Lung (tissue), 11 donors: ENCODE measurements at regions not wholly inside any gene's neighbourhood (a gene's known extent, or its start where the extent isn't known, plus 50 kb on each side); places are given as distances from the start of the nearest gene placed in this dataset.
A peak's percentile ranks its signal among the peaks of the same experiment; 100 is the strongest.

ENCODE experiments used
- ATAC-seq: fragments of 200-7000 bp; cut with Tn5 transposase; one replicate; pipeline ENCODE4 v1.9.1; 2020; ENCODE audit warnings: moderate number of reproducible peaks; ENCODE audit not compliant: insufficient read depth, low FRiP score
- DNase-seq, 3 donors: peaks; one replicate each; pipeline ENCODE4 v3.0.0-alpha.2; 2013 to 2017
- H3K27ac ChIP-seq, 2 donors: one replicate each; pipeline ENCODE4 v1.5.1; 2013; ENCODE audit warnings: mild to moderate bottlenecking in 2 of 2, moderate library complexity in 2 of 2, control low read depth in 1 of 2, inconsistent platforms in 1 of 2, low read depth in 1 of 2, low read length in 1 of 2
- H3K27me3 ChIP-seq, 3 donors: one replicate each; pipeline ENCODE4 v1.5.1; 2013; ENCODE audit warnings: low read length in 2 of 3; ENCODE audit not compliant: control insufficient read depth in 3 of 3, insufficient read depth in 3 of 3
- H3K36me3 ChIP-seq, 4 donors: one replicate each; pipeline ENCODE4 v1.5.1; 2013; ENCODE audit warnings: low read length in 4 of 4, mild to moderate bottlenecking in 1 of 4, moderate library complexity in 1 of 4; ENCODE audit not compliant: control insufficient read depth in 4 of 4, insufficient read depth in 4 of 4
- H3K4me1 ChIP-seq, 5 donors: one replicate each; pipeline ENCODE4 v1.5.1; 2013; ENCODE audit warnings: low read length in 5 of 5, mild to moderate bottlenecking in 2 of 5, moderate library complexity in 1 of 5; ENCODE audit not compliant: control insufficient read depth in 5 of 5, insufficient read depth in 5 of 5
- H3K4me3 ChIP-seq: one replicate; pipeline ENCODE4 v1.5.1; 2013; ENCODE audit warnings: mild to moderate bottlenecking, control low read depth, moderate library complexity
- H3K9ac ChIP-seq, 2 donors: one replicate each; pipeline ENCODE4 v1.5.1; 2013; ENCODE audit warnings: low read length in 2 of 2, control low read depth in 1 of 2; ENCODE audit not compliant: insufficient read depth in 1 of 2
- H3K9me3 ChIP-seq, 4 donors: one replicate each; pipeline ENCODE4 v1.5.1; 2013; ENCODE audit warnings: low read length in 3 of 4, mild to moderate bottlenecking in 1 of 4, moderate library complexity in 1 of 4; ENCODE audit not compliant: control insufficient read depth in 4 of 4, insufficient read depth in 3 of 4
- WGBS, 2 donors: extraction: QIAGEN DNeasy Blood & Tissue Kit; methylation state at CpG; one replicate each; pipeline ENCODE4 v1.1.7; 2013; 5-methylcytosine and 5-hydroxymethylcytosine counted together
- TF ChIP-seq, protein P1 (sequence below): IDR thresholded peaks from 2 replicates; pipeline ENCODE4 v1.5.1; 2012; ENCODE audit warnings: mild to moderate bottlenecking; ENCODE audit errors: control extremely low read depth, extremely low read depth
- donor health status: control.
- donor health status: control.
- donor health status: Bipolar disorder and iron deficiency.
- donor health status: healthy.
- donor health status: DM: yes; HTN: yes; CAD: no.

DNA sequence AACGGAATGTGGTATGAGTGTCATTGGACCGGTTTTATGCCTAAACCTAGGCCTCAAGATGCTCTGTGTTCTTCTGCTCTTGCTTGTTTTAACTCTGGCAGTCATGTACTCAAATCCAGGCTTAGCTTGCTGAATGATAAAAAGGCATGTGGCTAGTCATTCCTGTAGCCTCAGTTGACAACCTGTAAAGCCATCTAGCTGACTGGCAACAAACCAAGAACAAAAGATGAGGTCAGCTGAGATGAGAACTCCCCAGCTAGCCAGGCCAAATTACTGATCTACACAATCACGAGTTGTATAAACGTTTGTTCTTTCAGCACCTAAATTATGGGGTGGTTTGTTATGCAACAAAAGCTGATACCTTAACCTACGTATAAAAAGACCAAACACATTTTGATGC is 1406.0 kb upstream of the CDH8 start:
- ATAC-seq = no peak
- Histone ChIP-seq H3K9ac (no peak overlapping the region), H3K27ac (no peak overlapping the region), H3K9me3 (no peaks in the 10 kb centered on the region), H3K4me1 (no peaks in the 10 kb centered on the region), H3K36me3 (no peaks in the 10 kb centered on the region), H3K4me3 (no peak overlapping the region), H3K27me3 (no peaks in the 10 kb centered on the region)
- TF ChIP-seq, protein P1, sequence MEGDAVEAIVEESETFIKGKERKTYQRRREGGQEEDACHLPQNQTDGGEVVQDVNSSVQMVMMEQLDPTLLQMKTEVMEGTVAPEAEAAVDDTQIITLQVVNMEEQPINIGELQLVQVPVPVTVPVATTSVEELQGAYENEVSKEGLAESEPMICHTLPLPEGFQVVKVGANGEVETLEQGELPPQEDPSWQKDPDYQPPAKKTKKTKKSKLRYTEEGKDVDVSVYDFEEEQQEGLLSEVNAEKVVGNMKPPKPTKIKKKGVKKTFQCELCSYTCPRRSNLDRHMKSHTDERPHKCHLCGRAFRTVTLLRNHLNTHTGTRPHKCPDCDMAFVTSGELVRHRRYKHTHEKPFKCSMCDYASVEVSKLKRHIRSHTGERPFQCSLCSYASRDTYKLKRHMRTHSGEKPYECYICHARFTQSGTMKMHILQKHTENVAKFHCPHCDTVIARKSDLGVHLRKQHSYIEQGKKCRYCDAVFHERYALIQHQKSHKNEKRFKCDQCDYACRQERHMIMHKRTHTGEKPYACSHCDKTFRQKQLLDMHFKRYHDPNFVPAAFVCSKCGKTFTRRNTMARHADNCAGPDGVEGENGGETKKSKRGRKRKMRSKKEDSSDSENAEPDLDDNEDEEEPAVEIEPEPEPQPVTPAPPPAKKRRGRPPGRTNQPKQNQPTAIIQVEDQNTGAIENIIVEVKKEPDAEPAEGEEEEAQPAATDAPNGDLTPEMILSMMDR = no peak
- DNase-seq = no peak
- 70 to 76% methylated on average over 5 of the region's 5 CpGs for WGBS, 2 donors

DNA sequence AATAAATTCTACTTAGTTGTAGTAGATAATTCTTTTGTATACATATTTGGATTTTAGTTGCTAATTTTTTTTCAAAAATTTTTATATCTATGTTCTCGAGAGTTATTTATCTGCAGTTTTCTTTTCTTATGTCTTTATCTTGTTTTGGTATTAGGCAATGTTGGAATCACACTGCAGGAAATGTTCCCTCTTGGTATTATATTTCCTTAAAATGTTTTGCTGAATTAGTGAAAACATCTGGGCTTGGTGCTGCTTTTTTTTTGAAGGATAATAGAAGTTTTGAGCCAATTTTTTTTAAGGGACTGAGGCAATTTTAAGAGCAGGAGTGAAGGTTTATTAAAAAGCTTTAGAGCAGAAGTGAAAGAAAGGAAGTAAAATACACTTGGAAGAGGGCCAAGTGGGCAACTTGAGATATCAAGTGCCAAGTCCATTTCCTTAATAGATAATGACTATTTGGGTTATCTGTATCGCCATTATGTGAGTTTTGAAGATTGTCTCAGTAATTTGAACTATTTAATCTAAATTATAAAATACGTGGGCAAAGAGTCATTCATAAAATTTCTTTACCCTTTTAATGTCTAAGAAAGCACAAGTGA is 1390.1 kb upstream of the CDH8 start:
- H3K36me3 ChIP-seq = no peaks in the 10 kb centered on the region
- H3K4me1 ChIP-seq = no peaks in the 10 kb centered on the region
- H3K27ac ChIP-seq = no peak overlapping the region
- H3K9ac ChIP-seq = no peak overlapping the region
- DNase-seq (peak in 2 of 3 donors; percentile 6 to 15), ATAC-seq (no peak)
- H3K27me3 ChIP-seq = no peaks in the 10 kb centered on the region
- 33 to 37% methylated on average over 3 of the region's 3 CpGs for WGBS, 2 donors
- no peaks in the 10 kb centered on the region for H3K9me3 ChIP-seq
- TF ChIP-seq, protein P1 = no peak
- no peak overlapping the region for H3K4me3 ChIP-seq

DNA sequence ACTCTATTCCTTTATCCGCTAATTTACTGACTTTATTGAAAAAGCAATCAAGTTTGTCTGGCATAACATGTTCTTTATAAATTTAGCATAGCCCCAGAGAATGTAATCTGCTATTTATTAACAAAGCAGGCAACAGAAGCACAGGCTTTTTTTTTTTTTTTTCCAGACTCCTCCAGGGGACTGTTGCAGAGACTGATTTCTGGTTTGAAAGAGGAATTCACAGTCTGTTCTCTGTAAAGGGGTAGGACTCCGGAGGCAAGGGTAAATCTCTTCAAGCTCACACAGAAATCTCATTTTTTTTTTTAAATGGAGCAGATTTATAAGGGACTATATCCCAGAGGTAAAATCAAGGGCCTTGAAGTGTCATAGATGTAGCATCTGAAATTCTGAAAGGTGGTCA is 1386.5 kb upstream of the CDH8 start:
- H3K27ac ChIP-seq = no peak overlapping the region
- ATAC-seq (no peak), DNase-seq (no peak)
- H3K4me3 ChIP-seq = no peak overlapping the region
- H3K4me1 ChIP-seq = no peaks in the 10 kb centered on the region
- H3K36me3 ChIP-seq = no peaks in the 10 kb centered on the region
- TF ChIP-seq, protein P1 = no peak
- no peaks in the 10 kb centered on the region for H3K9me3 ChIP-seq
- H3K9ac ChIP-seq = no peak overlapping the region
- WGBS, 2 donors = 87 to 89% methylated on average over 2 of the region's 2 CpGs
- no peaks in the 10 kb centered on the region for H3K27me3 ChIP-seq

DNA sequence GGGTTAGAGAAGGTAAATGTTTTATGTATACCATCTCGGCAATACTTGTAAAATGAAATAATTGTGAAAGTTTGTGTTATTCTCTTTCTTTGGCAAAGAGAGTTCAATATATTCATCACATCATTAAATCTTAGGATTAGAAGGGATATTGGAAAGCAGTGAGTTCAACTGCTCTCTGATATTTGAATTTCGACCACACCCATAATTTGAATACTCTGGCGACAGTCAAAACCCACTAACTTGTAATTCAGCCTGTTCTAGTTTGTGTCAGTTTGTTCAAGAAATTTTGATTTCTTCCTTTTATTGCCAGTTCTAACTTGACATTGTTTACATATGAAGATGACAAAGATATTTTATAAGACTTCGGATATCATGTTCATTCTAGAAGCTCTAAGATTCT is 1380.5 kb upstream of the CDH8 start:
- Histone ChIP-seq H3K27me3 (no peaks in the 10 kb centered on the region), H3K27ac (no peak overlapping the region), H3K9me3 (no peaks in the 10 kb centered on the region), H3K4me1 (no peaks in the 10 kb centered on the region), H3K36me3 (no peaks in the 10 kb centered on the region), H3K9ac (no peak overlapping the region), H3K4me3 (no peak overlapping the region)
- ATAC-seq (no peak), DNase-seq (no peak)
- WGBS, 2 donors = 80 to 88% methylated on average over 4 of the region's 4 CpGs
- TF ChIP-seq, protein P1 = no peak
